ENCODE measurements at regions not wholly inside any gene's neighbourhood (a gene's known extent, or its start where the extent isn't known, plus 50 kb on each side); places are given as distances from the start of the nearest gene placed in this dataset.

DNA sequence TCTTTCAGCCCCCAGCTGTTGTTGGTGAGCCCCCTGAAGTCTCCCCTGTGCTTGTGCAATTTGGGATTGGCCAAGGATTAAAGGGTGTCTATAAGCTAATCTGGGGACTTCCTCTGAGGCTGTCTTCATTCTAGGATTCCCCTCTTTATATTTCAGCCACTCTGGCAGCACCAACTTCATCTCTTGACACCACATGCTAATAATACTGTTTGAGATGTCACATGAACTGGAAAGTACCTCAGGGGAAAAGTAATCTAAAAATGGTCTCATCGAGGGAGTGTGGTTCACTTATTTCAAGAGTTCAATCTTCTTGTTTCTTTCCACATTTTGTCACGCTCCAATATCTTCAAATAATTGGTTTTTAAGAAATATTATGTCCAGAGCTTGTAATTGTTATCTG, 279.2 kb upstream of the TMC3 start:
- TF ChIP-seq, protein P1, sequence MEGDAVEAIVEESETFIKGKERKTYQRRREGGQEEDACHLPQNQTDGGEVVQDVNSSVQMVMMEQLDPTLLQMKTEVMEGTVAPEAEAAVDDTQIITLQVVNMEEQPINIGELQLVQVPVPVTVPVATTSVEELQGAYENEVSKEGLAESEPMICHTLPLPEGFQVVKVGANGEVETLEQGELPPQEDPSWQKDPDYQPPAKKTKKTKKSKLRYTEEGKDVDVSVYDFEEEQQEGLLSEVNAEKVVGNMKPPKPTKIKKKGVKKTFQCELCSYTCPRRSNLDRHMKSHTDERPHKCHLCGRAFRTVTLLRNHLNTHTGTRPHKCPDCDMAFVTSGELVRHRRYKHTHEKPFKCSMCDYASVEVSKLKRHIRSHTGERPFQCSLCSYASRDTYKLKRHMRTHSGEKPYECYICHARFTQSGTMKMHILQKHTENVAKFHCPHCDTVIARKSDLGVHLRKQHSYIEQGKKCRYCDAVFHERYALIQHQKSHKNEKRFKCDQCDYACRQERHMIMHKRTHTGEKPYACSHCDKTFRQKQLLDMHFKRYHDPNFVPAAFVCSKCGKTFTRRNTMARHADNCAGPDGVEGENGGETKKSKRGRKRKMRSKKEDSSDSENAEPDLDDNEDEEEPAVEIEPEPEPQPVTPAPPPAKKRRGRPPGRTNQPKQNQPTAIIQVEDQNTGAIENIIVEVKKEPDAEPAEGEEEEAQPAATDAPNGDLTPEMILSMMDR (IDR thresholded peaks at IDR 0.05), result no peak
- no peak for TF ChIP-seq POLR2A (IDR thresholded peaks at IDR 0.05)
- TF ChIP-seq POLR2AphosphoS5 (IDR thresholded peaks at IDR 0.05), result no peak
- no peak for TF ChIP-seq EP300 (IDR thresholded peaks at IDR 0.05; ENCODE audit: low read depth)

Measured in transverse colon (tissue), 4 donors.